Posterior vena cava (tissue), 2 donors: ENCODE measurements at regions not wholly inside any gene's neighbourhood (a gene's known extent, or its start where the extent isn't known, plus 50 kb on each side); places are given as distances from the start of the nearest gene placed in this dataset.

Experiments
- DNase-seq: peaks from one replicate; pipeline ENCODE4 v3.0.0-alpha.2; 2020; ENCODE audit warnings: low spot score
- intact Hi-C, 2 donors: fragments of 100-400 bp; cut with DNase I; formaldehyde crosslinking; loops; one replicate each; pipeline versions ENCODE4 v1.14.1 to v1.14.2; 2022 to 2023
- donor health status: DM: yes; HTN: yes; CAD: no.
- donor health status: DM: yes; HTN: yes; CAD: no.

DNA sequence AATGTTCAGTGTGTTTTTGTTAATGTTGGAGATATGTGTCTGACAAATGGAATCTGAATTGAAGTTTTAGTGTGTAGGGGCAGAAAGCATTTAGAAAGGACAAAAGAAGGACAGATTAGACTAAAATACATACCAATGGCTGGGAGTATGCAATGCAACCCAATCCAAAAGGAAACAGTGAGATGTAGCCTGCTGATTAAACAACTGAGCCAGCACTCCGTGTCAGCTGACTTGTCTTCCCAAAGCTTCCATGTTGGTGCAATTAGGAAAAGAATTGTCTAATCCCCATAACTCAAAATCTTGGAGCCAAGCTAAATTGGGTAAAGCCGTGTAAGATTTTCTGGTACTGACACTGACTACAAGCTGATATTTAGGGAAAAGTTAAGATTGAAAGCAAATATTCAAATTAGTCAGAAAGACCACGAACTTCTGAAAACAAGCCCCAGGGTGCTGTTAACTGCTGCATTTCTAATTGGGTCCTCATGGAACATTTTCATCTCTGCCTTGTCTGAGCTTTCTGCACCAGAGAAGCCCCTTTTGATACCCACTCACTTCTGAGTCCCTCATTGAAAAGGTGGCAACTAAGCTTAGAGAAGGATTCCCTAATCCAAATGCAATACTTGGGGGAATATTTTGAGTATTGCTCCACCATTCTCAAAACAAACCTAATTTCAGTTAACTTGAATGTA is 109.1 kb downstream of the DAD1 start:
- DNase-seq = no peak
- intact Hi-C loops = no loop called here

DNA sequence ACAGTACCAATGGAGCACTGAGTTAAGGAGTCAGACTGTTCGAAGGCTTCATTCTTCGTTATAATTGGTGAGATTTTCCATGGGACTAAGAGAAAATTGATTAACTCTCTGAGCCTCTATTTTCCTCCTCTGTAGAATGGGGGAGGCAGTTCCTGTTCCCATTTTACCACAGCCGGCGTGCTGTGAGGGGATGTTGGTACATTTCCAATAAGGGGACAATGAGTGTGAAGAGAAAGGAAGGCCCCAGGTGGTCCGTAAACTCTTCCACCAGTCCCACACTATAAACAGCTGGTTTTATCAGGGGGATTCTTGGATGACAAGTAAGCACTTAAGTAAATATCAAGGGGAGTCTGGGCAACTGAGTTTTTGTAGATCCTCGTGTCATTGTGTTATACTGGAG is 109.9 kb downstream of the DAD1 start:
- intact Hi-C loops = no loop called here
- no peak for DNase-seq

- peak; percentile 81 for DNase-seq
- intact Hi-C loops = no loop called here
Observed at GRCh38 chr14:22478670-22479069, 110.4 kb downstream of the DAD1 start.

DNA sequence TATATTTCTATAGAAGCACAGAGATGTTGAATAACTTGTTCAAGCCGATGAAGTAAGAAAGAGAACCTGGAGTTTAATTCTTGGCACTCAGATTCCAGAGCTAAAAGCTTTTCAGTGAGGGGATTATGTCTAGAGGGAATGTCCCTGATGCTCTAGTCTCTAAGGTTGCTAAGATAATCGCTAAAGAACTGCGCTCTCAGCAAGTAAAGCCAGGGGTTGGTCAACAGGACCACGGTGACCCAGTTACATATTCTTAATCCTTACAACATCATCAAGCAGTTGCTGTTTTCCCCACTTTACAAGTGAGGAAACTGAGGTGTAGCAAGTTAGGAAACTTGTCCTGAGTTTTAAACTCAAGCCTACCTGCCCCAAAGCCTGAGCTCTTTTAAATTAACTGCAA is 110.8 kb downstream of the DAD1 start:
- DNase-seq = no peak
- intact Hi-C loops = no loop called here

- no peak for DNase-seq
- intact Hi-C loops = no loop called here
Observed at GRCh38 chr14:22477569-22478194, 111.3 kb downstream of the DAD1 start.

- no peak for DNase-seq
- intact Hi-C loops = no loop called here
Observed at GRCh38 chr14:22476887-22477286, 112.1 kb downstream of the DAD1 start.

GRCh38 chr14:22476005-22476751 is 112.8 kb downstream of the DAD1 start:
- intact Hi-C loops = no loop called here
- no peak for DNase-seq

DNA sequence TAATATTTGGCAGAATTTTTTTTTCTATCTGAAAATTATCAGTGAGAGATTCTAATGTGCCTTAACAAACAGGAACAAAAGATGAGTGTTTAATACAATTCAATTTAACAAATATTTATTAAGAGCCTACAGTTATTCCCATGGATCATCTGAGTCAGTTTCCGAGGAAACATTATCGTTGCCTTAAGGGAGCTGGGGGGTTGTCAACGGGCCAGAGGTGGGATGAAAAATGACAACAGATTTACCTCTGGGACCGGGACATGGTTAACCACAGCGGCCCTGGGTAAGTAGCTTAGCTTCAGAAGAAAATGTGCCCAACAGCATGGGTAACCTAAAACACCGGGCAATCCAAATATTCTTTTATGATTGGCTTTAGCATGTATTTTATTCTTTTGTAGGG is 113.6 kb downstream of the DAD1 start:
- intact Hi-C loops = no loop called here
- no peak for DNase-seq

- no peak for DNase-seq
- intact Hi-C loops = loop anchor here in 1 of 2 donors (5.0 kb wide), 1 partner anchor 88 kb away; no protein-coding TSS in a partner anchor
Observed at GRCh38 chr14:22474730-22475351, 114.2 kb downstream of the DAD1 start.

GRCh38 chr14:22472935-22473854 is 115.8 kb downstream of the DAD1 start:
- no peak for DNase-seq
- intact Hi-C loops = loop anchor here in 1 of 2 donors (5.0 kb wide), 1 partner anchor 86 kb away; no protein-coding TSS in a partner anchor

DNA sequence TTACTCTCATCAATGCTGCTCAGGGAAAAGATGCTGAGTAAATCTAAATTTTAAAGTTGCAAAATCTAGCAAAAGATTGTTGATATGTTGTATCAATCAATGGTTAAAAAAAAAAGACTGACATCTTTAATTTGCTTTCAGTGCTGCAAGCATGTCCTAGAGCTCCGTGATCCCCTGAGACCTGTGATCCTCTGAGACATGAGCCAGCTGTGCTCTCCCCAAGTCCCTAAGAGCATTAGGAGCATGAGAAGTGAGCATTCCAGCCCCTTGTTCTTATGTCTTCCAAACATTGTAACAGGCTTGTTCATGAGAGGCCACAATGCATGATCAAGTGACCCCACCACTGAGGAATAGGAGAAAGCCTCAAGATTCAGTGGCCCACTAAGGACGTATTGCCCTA is 116.6 kb downstream of the DAD1 start:
- no peak for DNase-seq
- intact Hi-C loops = loop anchor here in 1 of 2 donors (5.0 kb wide), 1 partner anchor 85 kb away; no protein-coding TSS in a partner anchor

- intact Hi-C loops = loop anchor here in 1 of 2 donors (5.0 kb wide), 1 partner anchor 84 kb away; no protein-coding TSS in a partner anchor
- peak; percentile 81 for DNase-seq
Observed at GRCh38 chr14:22471545-22472121, 117.4 kb downstream of the DAD1 start.

DNA sequence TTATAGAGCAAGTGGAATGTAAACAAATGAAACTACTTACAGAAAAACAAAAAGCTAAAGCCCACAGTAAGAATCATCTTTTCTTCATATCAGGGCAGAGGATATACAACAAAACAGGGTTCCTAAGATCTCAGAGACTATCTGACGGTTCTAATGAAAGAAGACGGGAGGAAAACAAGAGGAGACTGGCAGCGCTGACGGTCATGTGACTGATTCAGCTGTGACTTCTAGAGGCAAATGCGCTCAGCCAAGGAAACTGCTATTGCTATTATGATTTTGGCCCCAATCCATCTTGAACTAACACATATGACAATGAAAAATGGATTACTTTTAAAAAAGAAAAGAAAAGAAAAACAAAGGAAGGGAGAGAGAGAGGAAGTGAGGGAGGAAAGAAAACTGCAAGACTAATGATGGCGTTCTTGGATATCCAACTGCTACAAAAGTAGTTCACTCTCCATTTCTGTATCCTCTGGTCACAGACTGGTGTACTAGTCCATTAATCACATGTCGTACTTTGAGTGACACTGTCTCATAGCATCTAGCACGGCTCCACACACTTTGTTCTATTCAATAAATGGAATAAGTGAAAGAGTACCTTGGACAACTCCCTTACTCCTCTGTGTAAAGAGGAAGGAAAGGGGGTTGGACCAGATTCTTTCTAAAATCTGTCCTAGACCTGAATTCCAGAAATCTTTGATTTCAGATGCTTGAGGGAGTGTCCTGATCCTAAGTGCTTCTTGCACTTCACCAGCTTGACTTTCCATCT is 119.3 kb downstream of the DAD1 start:
- DNase-seq = no peak
- intact Hi-C loops = loop anchor here in 1 of 2 donors (5.0 kb wide), 1 partner anchor 82 kb away; no protein-coding TSS in a partner anchor

GRCh38 chr14:22468830-22469229 is 120.2 kb downstream of the DAD1 start:
- DNase-seq = no peak
- intact Hi-C loops = no loop called here

- no peak for DNase-seq
- intact Hi-C loops = no loop called here
Observed at GRCh38 chr14:22466491-22466890, 122.5 kb downstream of the DAD1 start.

DNA sequence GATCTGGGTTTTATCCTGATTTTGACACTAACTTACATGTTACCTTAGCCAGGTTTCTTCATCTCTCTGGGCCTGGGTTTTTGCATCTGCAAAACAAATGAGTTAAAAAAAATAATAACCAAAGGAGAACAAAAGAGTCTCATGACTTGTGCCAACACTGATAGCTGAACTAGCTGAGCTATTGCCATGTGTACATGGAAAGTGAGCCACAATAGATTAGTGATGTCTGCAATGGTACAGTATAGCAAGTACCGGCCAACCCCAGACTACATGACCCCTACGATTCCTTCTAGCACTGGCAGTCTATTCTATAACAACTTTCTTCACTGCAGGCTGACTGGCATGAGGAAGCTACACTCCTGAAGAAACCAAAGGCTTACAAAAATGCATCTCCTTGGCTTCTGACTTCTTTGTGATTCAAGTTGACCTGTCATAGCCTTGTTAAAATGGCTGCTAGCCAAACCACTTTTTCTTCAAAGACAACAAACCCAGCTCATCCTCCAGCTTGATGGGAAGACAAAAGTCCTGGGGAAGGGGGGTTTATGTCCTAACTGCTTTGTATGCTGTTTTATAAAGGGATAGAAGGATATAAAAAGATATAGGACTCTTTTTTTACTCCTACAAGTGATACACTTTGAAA is 123.7 kb downstream of the DAD1 start:
- intact Hi-C loops = no loop called here
- DNase-seq = no peak
